ENCODE measurements at regions not wholly inside any gene's neighbourhood (a gene's known extent, or its start where the extent isn't known, plus 50 kb on each side); places are given as distances from the start of the nearest gene placed in this dataset.
"Not testable (repeated sequence)": the region's sequence is repeated elsewhere in the genome, so short reads cannot be mapped to it uniquely, and the experiment has no call there.

DNA sequence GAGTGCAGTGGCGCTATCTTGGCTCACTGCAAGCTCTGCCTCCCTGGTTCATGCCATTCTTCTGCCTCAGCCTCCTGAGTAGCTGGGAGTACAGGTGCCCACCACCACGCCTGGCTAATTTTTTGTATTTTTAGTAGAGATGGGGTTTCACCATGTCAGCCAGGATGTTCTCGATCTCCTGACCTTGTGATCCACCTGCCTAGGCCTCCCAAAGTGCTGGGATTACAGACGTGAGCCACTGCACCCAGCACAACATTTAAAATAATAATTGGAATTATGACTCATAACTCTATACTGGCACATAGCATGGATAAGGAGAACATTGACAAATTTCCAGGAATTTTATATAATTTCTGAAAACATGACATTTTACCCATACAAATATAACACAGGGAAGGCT is 54.2 kb downstream of the DBET start:
- not testable (repeated sequence) for ATAC-seq, DNase-seq

DNA sequence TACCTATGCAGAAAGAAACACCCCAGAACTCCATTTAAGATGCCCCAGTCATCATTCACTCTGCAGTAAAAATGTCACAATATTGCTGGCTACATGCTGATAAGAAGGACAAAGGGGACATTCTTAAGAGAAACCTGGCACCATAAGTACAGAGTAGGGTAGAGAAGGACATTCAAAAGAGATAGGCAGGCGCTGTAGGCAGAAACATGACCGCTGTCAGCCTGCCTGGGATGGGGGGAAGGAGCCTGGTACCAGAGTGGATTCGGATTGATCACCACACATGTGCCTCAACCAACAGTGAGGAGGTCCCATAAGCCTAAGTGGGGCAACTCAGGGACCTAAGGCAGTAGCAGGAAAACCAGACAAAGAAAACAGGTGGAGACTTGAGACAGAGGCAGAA is 54.1 kb upstream of the DUX4 start:
- DNase-seq, ATAC-seq: not testable (repeated sequence)

DNA sequence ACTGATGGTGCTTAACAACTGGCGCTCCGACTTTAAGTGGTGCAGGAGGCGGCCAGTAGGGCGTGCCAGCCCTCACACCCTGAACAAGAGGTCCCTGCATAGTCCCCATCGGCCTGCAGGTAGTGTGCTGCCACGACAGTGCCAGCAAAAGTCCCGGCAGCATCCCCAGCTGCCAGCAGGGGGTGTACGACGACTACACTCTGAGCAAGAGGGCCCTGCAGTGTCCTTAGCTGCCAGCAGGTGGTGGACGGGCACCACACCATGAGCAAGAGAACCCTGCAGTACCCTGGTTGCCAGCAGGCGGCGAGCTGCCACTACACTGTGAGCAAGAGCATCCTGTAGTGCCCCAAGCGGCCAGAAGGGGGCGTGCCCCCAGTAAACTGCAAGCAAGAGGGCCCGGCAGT is 53.5 kb upstream of the DUX4 start:
- ATAC-seq: peak; percentile 60
- DNase-seq: not testable (repeated sequence)

DNA sequence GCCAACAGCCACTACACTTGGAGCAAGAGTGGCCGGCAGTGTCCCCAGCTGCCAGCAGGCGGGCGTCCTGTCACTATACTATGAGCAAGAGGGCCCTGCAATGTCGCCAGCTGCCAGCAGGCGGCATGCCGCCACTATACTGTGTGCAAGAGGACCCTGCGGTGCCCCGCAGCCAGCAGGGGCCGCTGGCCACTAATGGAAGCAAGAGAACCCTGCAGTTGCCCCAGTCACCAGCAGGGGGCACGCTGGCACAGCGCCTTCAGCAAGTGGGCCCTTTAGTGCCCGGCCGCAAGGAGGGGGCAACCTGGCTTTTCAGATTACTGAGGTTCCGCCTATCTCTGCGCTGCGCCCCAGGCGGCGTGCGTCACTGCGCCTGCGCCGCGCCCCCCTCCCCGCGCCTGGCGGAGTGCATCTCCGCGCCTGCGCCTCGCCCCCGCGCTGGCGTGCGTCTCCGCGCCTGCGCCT is 53.0 kb upstream of the DUX4 start:
- peak; percentile 18 for DNase-seq
- not testable (repeated sequence) for ATAC-seq

DNA sequence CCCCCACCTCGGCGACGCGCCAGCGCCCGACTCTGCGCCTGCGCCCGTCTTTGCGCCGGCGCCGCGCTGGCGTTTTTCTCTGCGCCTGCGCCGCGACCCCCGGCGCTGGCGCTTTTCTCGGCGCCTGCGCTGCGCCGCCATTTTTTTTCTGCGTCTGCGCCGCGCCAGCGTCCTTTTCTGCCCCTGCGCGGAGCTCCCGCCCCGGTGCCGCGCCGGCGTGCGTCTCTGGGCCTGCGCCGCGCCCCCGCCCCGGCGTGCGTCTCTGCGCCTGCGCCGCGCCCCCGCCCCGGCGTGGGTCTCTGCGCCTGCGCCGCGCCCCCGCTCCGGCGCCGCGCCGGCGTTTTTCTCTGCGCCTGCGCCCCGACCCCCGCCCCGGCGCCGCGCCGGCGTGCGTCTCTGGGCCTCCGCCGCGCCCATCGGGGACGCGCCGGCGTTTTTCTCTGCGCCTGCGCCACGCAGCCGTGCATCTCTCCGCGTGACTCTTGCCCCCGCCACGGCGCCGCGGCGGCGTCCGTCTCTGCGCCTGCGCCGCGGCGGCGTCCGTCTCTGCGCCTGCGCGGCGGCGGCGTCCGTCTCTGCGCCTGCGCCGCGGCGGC is 52.4 kb upstream of the DUX4 start:
- not testable (repeated sequence) for DNase-seq
- peak; percentile 8 for ATAC-seq

DNA sequence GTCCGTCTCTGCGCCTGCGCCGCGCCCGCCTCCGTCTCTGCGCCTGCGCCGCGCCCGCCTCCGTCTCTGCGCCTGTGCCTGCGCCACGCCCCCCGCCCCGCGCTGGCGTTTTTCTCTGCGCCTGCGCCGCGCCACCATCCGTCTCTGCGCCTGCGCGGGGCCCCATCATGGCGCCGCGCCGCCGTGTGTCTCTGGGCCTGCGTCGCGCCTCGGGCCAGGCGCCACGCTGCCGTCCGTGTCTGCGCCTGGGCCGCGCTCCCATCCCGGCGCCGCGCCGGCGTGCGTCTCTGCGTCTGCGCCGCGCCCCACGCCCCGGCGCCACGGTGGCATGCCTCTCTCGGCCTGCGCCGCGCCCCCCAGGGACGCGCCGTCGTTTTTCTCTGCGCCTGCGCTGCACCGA is 51.8 kb upstream of the DUX4 start:
- DNase-seq (no peak), ATAC-seq (no peak)

DNA sequence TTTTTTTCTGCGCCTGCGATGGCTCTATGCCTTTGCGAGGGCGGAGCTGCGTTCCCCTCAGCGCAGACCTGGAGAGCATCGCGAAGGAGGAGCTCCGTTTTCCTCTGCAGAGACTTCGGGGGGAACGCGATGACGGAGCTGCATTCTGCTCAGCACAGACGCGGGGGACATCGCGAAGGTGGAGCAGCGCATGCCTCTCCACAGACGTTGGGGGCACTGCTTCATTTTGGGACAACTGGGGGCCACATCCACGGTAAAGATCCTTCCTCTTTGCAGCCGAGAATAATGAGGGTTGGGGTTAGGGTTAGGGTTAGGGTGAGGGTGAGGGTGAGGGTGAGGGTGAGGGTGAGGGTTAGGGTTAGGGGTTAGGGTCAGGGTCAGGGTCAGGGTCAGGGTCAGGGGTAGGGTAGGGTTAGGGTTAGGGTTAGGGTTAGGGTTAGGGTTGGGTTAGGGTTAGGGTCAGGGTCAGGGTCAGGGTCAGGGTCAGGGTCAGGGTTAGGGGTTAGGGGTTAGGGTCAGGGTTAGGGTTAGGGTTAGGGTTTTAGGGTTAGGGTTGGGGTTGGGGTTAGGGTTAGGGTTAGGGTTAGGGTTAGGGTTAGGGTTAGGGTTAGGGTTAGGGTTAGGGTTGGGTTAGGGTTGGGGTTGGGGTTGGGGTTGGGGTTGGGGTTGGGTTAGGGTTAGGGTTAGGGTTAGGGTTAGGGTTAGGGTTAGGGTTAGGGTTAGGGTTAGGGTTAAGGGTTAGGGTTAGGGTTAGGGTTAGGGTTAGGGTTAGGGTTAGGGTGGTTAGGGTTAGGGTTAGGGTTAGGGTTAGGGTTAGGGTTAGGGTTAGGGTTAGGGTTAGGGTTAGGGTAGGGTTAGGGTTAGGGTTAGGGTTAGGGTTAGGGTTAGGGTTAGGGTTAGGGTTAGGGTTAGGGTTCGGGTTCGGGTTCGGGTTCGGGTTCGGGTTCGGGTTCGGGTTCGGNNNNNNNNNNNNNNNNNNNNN is 51.1 kb upstream of the DUX4 start:
- DNase-seq: peak; percentile 9
- peak; percentile 21 for ATAC-seq
